SK-N-SH treated with all-trans-retinoic acid at 6 μM for 48 hours (cell line): ENCODE measurements at regions not wholly inside any gene's neighbourhood (a gene's known extent, or its start where the extent isn't known, plus 50 kb on each side); places are given as distances from the start of the nearest gene placed in this dataset.

Experiments used
- ATAC-seq: fragments of 200-7000 bp; cut with Tn5 transposase; 3 replicates; pipeline ENCODE4 v1.9.1; 2020; ENCODE audit warnings: mild to moderate bottlenecking, moderate library complexity
- BACH2 ChIP-seq: fragments of 250-450 bp; sonication (Bioruptor Pico); IDR thresholded peaks from 2 replicates; pipeline ENCODE4 v1.9.0; 2021; ENCODE audit warnings: mild to moderate bottlenecking, borderline replicate concordance
- CREB5 ChIP-seq: fragments of 250-450 bp; sonication (Bioruptor Pico); IDR thresholded peaks from 2 replicates; pipeline ENCODE4 v1.5.1; 2020; ENCODE audit warnings: low read depth, mild to moderate bottlenecking, moderate library complexity
- CSDC2 ChIP-seq: fragments of 250-450 bp; sonication (Bioruptor Pico); IDR thresholded peaks from 2 replicates; pipeline ENCODE4 v1.5.0; 2020; ENCODE audit warnings: mild to moderate bottlenecking, moderate library complexity
- CSRNP3 ChIP-seq: fragments of 250-450 bp; sonication (Bioruptor Pico); IDR thresholded peaks from 2 replicates; pipeline ENCODE4 v1.5.1; 2021; ENCODE audit warnings: mild to moderate bottlenecking, moderate library complexity
- ESRRG ChIP-seq: fragments of 250-450 bp; sonication (Bioruptor Pico); IDR thresholded peaks from 2 replicates; pipeline ENCODE4 v1.6.1; 2021; ENCODE audit warnings: mild to moderate bottlenecking
- GLIS3 ChIP-seq: fragments of 250-450 bp; sonication (Bioruptor Pico); IDR thresholded peaks from 2 replicates; pipeline ENCODE4 v1.5.0; 2020; ENCODE audit warnings: mild to moderate bottlenecking, moderate library complexity
- ISL1 ChIP-seq: fragments of 250-450 bp; sonication (Bioruptor Pico); IDR thresholded peaks from 2 replicates; pipeline ENCODE4 v2.1.2; 2022; ENCODE audit warnings: mild to moderate bottlenecking, moderate library complexity
- OSR1 ChIP-seq: fragments of 250-450 bp; sonication (Bioruptor Pico); IDR thresholded peaks from 2 replicates; pipeline ENCODE4 v1.8.0; 2022; ENCODE audit warnings: moderate library complexity, mild to moderate bottlenecking, inconsistent platforms
- PATZ1 ChIP-seq: fragments of 250-450 bp; sonication (Bioruptor Pico); IDR thresholded peaks from 2 replicates; pipeline ENCODE4 v1.8.0; 2020; ENCODE audit warnings: mild to moderate bottlenecking, moderate library complexity, borderline replicate concordance
- PPARA ChIP-seq: fragments of 250-450 bp; sonication (Bioruptor Pico); IDR thresholded peaks from 2 replicates; pipeline ENCODE4 v1.5.0; 2020; ENCODE audit warnings: mild to moderate bottlenecking, borderline replicate concordance
- SNAI2 ChIP-seq: fragments of 250-450 bp; sonication (Bioruptor Pico); IDR thresholded peaks from 2 replicates; pipeline ENCODE4 v1.5.0; 2020; ENCODE audit warnings: mild to moderate bottlenecking, moderate library complexity
- TOX ChIP-seq: fragments of 250-450 bp; sonication (Bioruptor Pico); IDR thresholded peaks from 2 replicates; pipeline ENCODE4 v1.8.0; 2021; ENCODE audit warnings: mild to moderate bottlenecking, moderate library complexity, borderline replicate concordance
- ZFP3 ChIP-seq: fragments of 250-450 bp; sonication (Bioruptor Pico); IDR thresholded peaks from 2 replicates; pipeline ENCODE4 v1.5.0; 2020; ENCODE audit warnings: mild to moderate bottlenecking, moderate library complexity
- ZNF565 ChIP-seq: fragments of 450-650 bp; formaldehyde crosslinking; conservative IDR thresholded peaks from 2 replicates; pipeline ENCODE4 v1.5.0; 2020; ENCODE audit warnings: low read depth, mild to moderate bottlenecking, moderate library complexity
- ZNF70 ChIP-seq: fragments of 450-650 bp; formaldehyde crosslinking; IDR thresholded peaks from 2 replicates; pipeline ENCODE4 v1.5.0; 2020; ENCODE audit warnings: mild to moderate bottlenecking, moderate library complexity
- TF ChIP-seq, protein P1 (sequence below): fragments of 250-450 bp; sonication (Bioruptor Pico); IDR thresholded peaks from 2 replicates; pipeline ENCODE4 v1.5.0; 2020; ENCODE audit warnings: mild to moderate bottlenecking, moderate library complexity
- TF ChIP-seq, protein P2 (sequence below): fragments of 250-450 bp; sonication (Bioruptor Pico); IDR thresholded peaks from 2 replicates; pipeline ENCODE4 v1.8.0; 2021; ENCODE audit warnings: low read depth, mild to moderate bottlenecking, moderate library complexity, borderline replicate concordance

DNA sequence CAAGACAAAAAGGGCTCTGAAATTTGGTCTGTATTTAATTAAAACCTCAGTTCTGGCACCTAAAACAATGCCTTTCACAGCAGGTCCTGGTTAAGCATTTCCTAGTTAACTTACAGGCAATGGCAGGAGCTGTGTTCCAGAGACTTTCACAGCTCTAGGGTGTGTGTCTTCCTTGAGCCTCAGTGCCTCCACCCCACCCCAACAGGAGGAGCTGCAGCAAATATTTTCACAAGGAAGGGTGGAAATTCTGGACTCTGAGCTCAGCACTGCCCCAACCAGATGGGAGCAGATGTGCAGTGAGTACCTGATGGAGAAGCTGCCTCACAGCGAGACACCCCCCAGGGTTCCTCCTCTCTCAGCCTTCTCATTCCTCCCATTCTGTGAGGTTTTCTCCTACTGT lies 106.3 kb upstream of the SPATA12 start:
- no peak for ATAC-seq
- TF ChIP-seq, protein P1, sequence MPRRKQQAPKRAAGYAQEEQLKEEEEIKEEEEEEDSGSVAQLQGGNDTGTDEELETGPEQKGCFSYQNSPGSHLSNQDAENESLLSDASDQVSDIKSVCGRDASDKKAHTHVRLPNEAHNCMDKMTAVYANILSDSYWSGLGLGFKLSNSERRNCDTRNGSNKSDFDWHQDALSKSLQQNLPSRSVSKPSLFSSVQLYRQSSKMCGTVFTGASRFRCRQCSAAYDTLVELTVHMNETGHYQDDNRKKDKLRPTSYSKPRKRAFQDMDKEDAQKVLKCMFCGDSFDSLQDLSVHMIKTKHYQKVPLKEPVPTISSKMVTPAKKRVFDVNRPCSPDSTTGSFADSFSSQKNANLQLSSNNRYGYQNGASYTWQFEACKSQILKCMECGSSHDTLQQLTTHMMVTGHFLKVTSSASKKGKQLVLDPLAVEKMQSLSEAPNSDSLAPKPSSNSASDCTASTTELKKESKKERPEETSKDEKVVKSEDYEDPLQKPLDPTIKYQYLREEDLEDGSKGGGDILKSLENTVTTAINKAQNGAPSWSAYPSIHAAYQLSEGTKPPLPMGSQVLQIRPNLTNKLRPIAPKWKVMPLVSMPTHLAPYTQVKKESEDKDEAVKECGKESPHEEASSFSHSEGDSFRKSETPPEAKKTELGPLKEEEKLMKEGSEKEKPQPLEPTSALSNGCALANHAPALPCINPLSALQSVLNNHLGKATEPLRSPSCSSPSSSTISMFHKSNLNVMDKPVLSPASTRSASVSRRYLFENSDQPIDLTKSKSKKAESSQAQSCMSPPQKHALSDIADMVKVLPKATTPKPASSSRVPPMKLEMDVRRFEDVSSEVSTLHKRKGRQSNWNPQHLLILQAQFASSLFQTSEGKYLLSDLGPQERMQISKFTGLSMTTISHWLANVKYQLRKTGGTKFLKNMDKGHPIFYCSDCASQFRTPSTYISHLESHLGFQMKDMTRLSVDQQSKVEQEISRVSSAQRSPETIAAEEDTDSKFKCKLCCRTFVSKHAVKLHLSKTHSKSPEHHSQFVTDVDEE (CRISPR knock-in tag) = no peak
- TF ChIP-seq CREB5 = no peak
- TF ChIP-seq SNAI2 (CRISPR knock-in tag) = no peak
- no peak for TF ChIP-seq CSDC2 (CRISPR knock-in tag)
- TF ChIP-seq ISL1 (CRISPR knock-in tag) = no peak
- no peak for TF ChIP-seq ZNF70 (CRISPR knock-in tag)
- TF ChIP-seq ESRRG (CRISPR knock-in tag) = no peak
- TF ChIP-seq CSRNP3 = no peak
- no peak for TF ChIP-seq OSR1 (CRISPR knock-in tag)
- no peak for TF ChIP-seq PATZ1
- no peak for TF ChIP-seq TOX
- TF ChIP-seq GLIS3 (CRISPR knock-in tag) = no peak
- TF ChIP-seq, protein P2, sequence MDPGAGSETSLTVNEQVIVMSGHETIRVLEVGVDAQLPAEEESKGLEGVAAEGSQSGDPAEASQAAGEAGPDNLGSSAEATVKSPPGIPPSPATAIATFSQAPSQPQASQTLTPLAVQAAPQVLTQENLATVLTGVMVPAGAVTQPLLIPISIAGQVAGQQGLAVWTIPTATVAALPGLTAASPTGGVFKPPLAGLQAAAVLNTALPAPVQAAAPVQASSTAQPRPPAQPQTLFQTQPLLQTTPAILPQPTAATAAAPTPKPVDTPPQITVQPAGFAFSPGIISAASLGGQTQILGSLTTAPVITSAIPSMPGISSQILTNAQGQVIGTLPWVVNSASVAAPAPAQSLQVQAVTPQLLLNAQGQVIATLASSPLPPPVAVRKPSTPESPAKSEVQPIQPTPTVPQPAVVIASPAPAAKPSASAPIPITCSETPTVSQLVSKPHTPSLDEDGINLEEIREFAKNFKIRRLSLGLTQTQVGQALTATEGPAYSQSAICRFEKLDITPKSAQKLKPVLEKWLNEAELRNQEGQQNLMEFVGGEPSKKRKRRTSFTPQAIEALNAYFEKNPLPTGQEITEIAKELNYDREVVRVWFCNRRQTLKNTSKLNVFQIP (CRISPR knock-in tag) = no peak
- TF ChIP-seq ZNF565 (CRISPR knock-in tag) = no peak
- TF ChIP-seq PPARA = no peak
- TF ChIP-seq BACH2 (CRISPR knock-in tag) = no peak

- TF ChIP-seq, protein P1 (CRISPR knock-in tag) = no peak
- TF ChIP-seq BACH2 (CRISPR knock-in tag) = no peak
- TF ChIP-seq ISL1 (CRISPR knock-in tag) = no peak
- no peak for TF ChIP-seq CREB5
- no peak for TF ChIP-seq ZFP3 (CRISPR knock-in tag)
- no peak for ATAC-seq
Observed at GRCh38 chr3:56952846-56953245, 107.6 kb upstream of the SPATA12 start.
